Subcutaneous abdominal adipose tissue (tissue), 5 donors: ENCODE measurements at regions not wholly inside any gene's neighbourhood (a gene's known extent, or its start where the extent isn't known, plus 50 kb on each side); places are given as distances from the start of the nearest gene placed in this dataset.

ENCODE experiments used
- H3K27ac ChIP-seq: one replicate; pipeline ENCODE4 v1.7.0; 2013; ENCODE audit warnings: low read depth, mild to moderate bottlenecking, inconsistent platforms, low read length, moderate library complexity
- H3K27me3 ChIP-seq, 5 donors: one replicate each; pipeline ENCODE4 v1.7.0; 2013; ENCODE audit warnings: low read length in 5 of 5, inconsistent platforms in 1 of 5; ENCODE audit not compliant: control insufficient read depth in 5 of 5, insufficient read depth in 4 of 5
- H3K36me3 ChIP-seq, 5 donors: one replicate each; pipeline ENCODE4 v1.7.0; 2013; ENCODE audit warnings: low read length in 5 of 5; ENCODE audit not compliant: control insufficient read depth in 5 of 5, insufficient read depth in 5 of 5
- H3K4me1 ChIP-seq, 5 donors: one replicate each; pipeline ENCODE4 v1.7.0; 2013; ENCODE audit warnings: low read length in 5 of 5, mild to moderate bottlenecking in 3 of 5, moderate library complexity in 1 of 5; ENCODE audit not compliant: control insufficient read depth in 5 of 5, insufficient read depth in 5 of 5
- H3K4me3 ChIP-seq, 5 donors: one replicate each; pipeline ENCODE4 v1.7.0; 2013; ENCODE audit warnings: low read length in 5 of 5, low read depth in 1 of 5
- H3K9ac ChIP-seq, 5 donors: one replicate each; pipeline ENCODE4 v1.7.0; 2013; ENCODE audit warnings: low read length in 5 of 5, mild to moderate bottlenecking in 4 of 5, moderate library complexity in 3 of 5
- H3K9me3 ChIP-seq, 5 donors: one replicate each; pipeline ENCODE4 v1.7.0; 2013; ENCODE audit warnings: low read length in 5 of 5; ENCODE audit not compliant: control insufficient read depth in 5 of 5
- donor health status: healthy.
- donor health status: healthy.
- donor health status: healthy.
- donor health status: healthy.
- donor health status: healthy.

- no peaks in the 10 kb centered on the region for H3K4me1 ChIP-seq
- H3K36me3 ChIP-seq = no peaks in the 10 kb centered on the region
- no peaks in the 10 kb centered on the region for H3K27me3 ChIP-seq
- H3K4me3 ChIP-seq = no peak overlapping the region
- H3K9me3 ChIP-seq = no peaks in the 10 kb centered on the region
- no peak overlapping the region for H3K9ac ChIP-seq
- H3K27ac ChIP-seq = no peak overlapping the region
Observed at GRCh38 chr4:177023951-177024350, 231.2 kb upstream of the VEGFC start.

DNA sequence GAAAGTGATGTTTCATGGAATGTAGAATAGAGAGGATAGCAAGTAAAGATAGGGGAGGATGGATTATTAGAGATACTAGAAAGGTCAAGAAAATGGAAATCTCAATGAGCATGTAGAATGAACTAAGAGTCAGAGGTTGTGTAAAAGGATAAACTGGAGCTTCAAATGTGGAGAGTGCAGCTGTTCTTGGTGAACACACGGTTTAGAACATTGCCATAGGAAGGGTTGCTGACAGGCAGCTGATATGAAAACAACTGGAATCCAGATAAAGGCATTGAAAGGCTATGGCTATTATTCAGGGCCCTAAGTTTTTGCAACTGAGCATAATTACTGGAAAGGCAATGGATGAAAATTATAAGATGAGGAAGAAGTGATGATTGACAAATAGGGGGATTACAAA is 239.6 kb upstream of the VEGFC start:
- Histone ChIP-seq H3K27ac (no peak overlapping the region), H3K9ac (no peak overlapping the region), H3K9me3 (no peaks in the 10 kb centered on the region), H3K4me1 (peaks cover 0 to 2% (median 0%) of the 10 kb centered on the region in 5 donors), H3K27me3 (no peaks in the 10 kb centered on the region), H3K4me3 (no peak overlapping the region), H3K36me3 (no peaks in the 10 kb centered on the region)

GRCh38 chr4:177033135-177033534 is 240.4 kb upstream of the VEGFC start:
- no peaks in the 10 kb centered on the region for H3K27me3 ChIP-seq
- H3K4me1 ChIP-seq = peaks cover 0 to 5% (median 0%) of the 10 kb centered on the region in 5 donors
- H3K36me3 ChIP-seq = no peaks in the 10 kb centered on the region
- H3K4me3 ChIP-seq = no peak overlapping the region
- no peak overlapping the region for H3K27ac ChIP-seq
- H3K9ac ChIP-seq = no peak overlapping the region
- H3K9me3 ChIP-seq = no peaks in the 10 kb centered on the region

DNA sequence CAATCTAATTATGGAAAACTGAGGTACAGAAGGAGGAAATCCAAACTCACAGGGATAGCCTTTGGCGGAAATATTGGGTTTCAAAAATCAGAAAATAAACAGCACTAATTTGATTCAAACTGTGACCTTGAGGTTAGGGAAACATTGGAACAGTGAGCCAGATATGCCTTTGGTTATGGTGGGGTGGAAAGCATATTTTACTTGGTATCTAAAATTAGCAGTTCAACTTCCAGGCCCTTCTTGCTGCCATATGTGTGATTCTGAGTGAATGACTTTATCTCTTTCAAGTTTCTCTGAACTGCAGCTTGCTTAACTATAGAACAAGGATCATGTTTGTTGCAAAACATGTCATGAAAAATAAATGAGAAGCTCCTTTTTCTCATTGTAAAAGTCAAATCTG is 240.9 kb upstream of the VEGFC start:
- H3K4me3 ChIP-seq = no peak overlapping the region
- H3K9ac ChIP-seq = no peak overlapping the region
- no peaks in the 10 kb centered on the region for H3K36me3 ChIP-seq
- peaks cover 0 to 10% (median 2%) of the 10 kb centered on the region in 5 donors for H3K4me1 ChIP-seq
- H3K27ac ChIP-seq = no peak overlapping the region
- H3K9me3 ChIP-seq = no peaks in the 10 kb centered on the region
- H3K27me3 ChIP-seq = no peaks in the 10 kb centered on the region

DNA sequence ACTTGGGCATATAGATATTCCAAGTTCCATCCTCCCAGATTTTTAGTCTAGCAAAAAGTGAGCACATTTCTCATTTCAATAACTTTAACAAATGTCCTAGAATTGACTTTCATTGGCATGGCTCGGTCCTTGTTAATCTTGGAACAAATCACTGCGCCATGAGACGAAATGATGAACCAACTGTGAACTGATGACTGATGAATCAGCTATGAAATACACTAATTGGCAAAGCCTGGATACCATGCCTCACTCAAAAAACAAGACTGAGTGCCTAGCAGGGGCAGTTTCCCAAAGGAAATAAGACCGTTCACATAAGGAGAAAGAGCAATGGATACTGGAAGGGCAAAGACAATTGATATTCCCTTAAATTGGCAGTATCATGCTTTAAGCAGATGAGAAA is 248.6 kb upstream of the VEGFC start:
- H3K36me3 ChIP-seq = no peaks in the 10 kb centered on the region
- H3K9ac ChIP-seq = no peak overlapping the region
- no peak overlapping the region for H3K4me3 ChIP-seq
- no peak overlapping the region for H3K27ac ChIP-seq
- H3K9me3 ChIP-seq = no peaks in the 10 kb centered on the region
- peaks cover 0 to 17% (median 3%) of the 10 kb centered on the region in 5 donors for H3K4me1 ChIP-seq
- H3K27me3 ChIP-seq = no peaks in the 10 kb centered on the region

DNA sequence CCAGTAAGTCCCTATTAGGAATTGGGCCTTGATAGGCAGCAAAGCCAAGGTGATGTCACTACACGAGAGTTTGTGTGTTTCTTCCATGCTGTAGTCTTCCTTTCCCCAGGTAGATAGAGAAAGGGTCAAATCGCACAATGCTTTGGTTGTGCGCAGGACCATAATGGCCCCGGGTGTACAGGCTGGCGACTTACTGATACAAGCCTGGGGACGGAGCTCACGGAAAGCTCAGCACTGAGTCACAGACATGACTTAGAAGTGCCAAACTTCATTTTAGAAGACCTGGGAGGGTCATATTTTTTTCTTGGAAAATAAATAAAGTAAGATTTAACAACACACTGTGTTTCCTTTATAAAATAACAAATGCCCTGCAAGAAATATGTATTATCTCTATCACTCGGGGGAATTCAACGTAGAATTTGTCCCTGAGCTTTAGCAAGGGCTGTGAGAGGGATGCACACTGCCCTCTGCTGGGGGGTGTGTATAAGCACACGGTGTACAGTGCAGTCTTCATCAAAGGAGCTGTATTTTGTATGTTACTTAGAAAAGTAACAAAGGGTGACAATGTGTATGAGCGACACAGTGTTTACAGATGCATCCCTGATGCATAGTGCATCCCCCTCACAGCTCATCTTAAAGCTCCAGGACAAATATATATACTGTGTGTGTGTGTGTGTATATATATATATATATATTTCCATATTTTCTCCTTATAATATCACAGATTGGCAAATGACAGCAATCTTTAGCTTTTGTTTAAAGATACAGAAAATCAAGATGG is 254.5 kb upstream of the VEGFC start:
- Histone ChIP-seq H3K9ac (no peak overlapping the region), H3K4me3 (no peak overlapping the region), H3K9me3 (no peaks in the 10 kb centered on the region), H3K36me3 (no peaks in the 10 kb centered on the region), H3K4me1 (peaks cover 0 to 5% (median 0%) of the 10 kb centered on the region in 5 donors), H3K27ac (no peak overlapping the region), H3K27me3 (no peaks in the 10 kb centered on the region)

DNA sequence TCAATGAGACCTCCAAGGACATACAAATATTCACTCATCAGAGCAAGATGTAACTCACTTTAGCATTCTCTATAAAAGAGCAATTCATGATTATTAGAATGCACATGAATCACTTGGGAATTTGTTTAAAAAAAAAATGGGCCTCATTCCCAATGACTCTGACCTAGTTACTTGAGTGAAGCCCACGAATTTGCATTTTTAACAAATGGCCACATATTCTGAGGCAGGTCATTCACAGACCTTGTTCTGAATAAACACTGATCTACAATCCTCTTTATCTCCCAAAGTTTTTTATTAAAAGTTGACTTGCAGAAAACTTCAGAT is 255.1 kb upstream of the VEGFC start:
- peaks cover 0 to 5% (median 0%) of the 10 kb centered on the region in 5 donors for H3K4me1 ChIP-seq
- H3K9me3 ChIP-seq = no peaks in the 10 kb centered on the region
- H3K36me3 ChIP-seq = no peaks in the 10 kb centered on the region
- H3K4me3 ChIP-seq = no peak overlapping the region
- H3K27me3 ChIP-seq = no peaks in the 10 kb centered on the region
- no peak overlapping the region for H3K27ac ChIP-seq
- H3K9ac ChIP-seq = no peak overlapping the region

- H3K9me3 ChIP-seq = no peaks in the 10 kb centered on the region
- H3K27ac ChIP-seq = no peak overlapping the region
- no peaks in the 10 kb centered on the region for H3K27me3 ChIP-seq
- H3K36me3 ChIP-seq = no peaks in the 10 kb centered on the region
- H3K9ac ChIP-seq = no peak overlapping the region
- peaks cover 0 to 5% (median 0%) of the 10 kb centered on the region in 5 donors for H3K4me1 ChIP-seq
- H3K4me3 ChIP-seq = no peak overlapping the region
Observed at GRCh38 chr4:177051473-177052060, 258.1 kb upstream of the NEIL3 start.

GRCh38 chr4:177052211-177052934 is 257.3 kb upstream of the NEIL3 start:
- H3K4me1 ChIP-seq = peaks cover 0 to 1% (median 0%) of the 10 kb centered on the region in 5 donors
- H3K27ac ChIP-seq = no peak overlapping the region
- no peak overlapping the region for H3K4me3 ChIP-seq
- no peaks in the 10 kb centered on the region for H3K9me3 ChIP-seq
- no peaks in the 10 kb centered on the region for H3K27me3 ChIP-seq
- H3K9ac ChIP-seq = no peak overlapping the region
- no peaks in the 10 kb centered on the region for H3K36me3 ChIP-seq

- Histone ChIP-seq H3K9me3 (no peaks in the 10 kb centered on the region), H3K27me3 (no peaks in the 10 kb centered on the region), H3K4me1 (no peaks in the 10 kb centered on the region), H3K36me3 (no peaks in the 10 kb centered on the region), H3K27ac (no peak overlapping the region), H3K4me3 (no peak overlapping the region), H3K9ac (no peak overlapping the region)
Observed at GRCh38 chr4:177057186-177057585, 252.5 kb upstream of the NEIL3 start.
